ENCODE measurements at regions not wholly inside any gene's neighbourhood (a gene's known extent, or its start where the extent isn't known, plus 50 kb on each side); places are given as distances from the start of the nearest gene placed in this dataset.

DNA sequence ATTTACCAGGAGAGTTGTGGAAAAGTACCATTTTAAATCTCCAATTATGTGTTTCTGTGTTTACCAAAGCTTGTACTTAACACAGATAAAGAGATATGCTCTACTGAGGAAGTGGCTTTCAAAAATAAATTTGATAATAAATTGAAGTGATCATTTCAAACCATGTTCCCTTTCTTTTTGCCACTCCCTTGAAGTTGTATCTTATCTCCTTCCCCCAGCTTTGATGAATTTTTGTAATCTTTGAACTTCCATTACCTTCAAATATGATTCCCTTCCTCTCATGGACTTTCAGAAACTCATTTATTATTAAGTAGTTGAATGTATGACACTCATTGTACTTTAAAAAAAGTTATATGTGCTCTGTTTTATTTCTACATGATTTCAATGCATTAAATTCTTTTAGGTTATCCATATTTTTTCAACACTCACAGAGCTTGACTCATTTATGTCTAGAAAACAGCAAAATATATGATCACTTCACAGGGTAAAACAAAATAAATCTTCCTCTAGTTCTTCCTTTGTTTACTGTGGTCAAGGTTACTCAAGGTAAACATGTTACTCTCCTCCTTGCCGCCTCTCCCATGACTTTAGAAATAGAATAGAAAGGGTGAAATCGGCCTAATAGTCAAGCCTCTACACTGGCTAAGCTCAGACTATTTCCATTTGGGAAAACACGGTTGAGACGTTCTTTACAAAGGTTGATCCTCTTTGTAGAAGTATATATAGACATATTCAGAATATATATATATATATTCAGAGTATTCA, 251.2 kb upstream of the SPRY2 start:
- TF ChIP-seq, protein P1, sequence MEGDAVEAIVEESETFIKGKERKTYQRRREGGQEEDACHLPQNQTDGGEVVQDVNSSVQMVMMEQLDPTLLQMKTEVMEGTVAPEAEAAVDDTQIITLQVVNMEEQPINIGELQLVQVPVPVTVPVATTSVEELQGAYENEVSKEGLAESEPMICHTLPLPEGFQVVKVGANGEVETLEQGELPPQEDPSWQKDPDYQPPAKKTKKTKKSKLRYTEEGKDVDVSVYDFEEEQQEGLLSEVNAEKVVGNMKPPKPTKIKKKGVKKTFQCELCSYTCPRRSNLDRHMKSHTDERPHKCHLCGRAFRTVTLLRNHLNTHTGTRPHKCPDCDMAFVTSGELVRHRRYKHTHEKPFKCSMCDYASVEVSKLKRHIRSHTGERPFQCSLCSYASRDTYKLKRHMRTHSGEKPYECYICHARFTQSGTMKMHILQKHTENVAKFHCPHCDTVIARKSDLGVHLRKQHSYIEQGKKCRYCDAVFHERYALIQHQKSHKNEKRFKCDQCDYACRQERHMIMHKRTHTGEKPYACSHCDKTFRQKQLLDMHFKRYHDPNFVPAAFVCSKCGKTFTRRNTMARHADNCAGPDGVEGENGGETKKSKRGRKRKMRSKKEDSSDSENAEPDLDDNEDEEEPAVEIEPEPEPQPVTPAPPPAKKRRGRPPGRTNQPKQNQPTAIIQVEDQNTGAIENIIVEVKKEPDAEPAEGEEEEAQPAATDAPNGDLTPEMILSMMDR (IDR thresholded peaks at IDR 0.05; ENCODE audit: extremely low read depth in 1 of 2, insufficient read depth in 1 of 2, low read depth in 1 of 2, low read length in 2 of 2), result no peak
- TF ChIP-seq JUN (IDR thresholded peaks at IDR 0.05; ENCODE audit: borderline replicate concordance, insufficient read depth, insufficient read length, low read depth) (no peak), MAX (IDR thresholded peaks at IDR 0.05; ENCODE audit: insufficient read depth, insufficient read length) (no peak), POLR2A (IDR thresholded peaks at IDR 0.05; ENCODE audit: low read depth, low read length) (no peak)

Measured in endothelial cell of umbilical vein (primary cell).